ENCODE measurements at regions not wholly inside any gene's neighbourhood (a gene's known extent, or its start where the extent isn't known, plus 50 kb on each side); places are given as distances from the start of the nearest gene placed in this dataset.

DNA sequence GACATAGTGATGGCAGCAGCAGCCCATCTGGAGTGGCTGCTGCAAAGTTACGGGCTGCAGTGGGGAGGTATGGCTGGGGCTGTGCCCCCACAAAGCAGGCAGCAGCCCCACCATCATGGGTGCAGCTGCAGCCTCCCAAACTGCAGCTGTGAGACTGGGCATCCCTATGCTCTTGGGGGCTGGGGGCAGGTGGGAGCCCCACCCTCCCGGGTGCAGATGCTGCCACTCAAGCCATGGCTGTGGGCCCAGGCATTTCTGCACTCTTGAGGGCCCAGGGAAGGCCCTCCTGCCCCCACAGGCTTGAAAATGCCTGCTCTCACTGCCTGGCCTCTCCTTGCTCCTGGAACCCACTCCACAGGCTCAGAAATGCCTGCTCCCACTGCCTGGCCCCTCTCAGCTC is 389.4 kb downstream of the TEX13C start:
- Histone ChIP-seq H3K4me3 (ENCODE audit: low read depth, low read length) (no peak overlapping the region), H3K36me3 (ENCODE audit: control insufficient read depth, insufficient read depth, low read length) (no peaks in the 10 kb centered on the region), H3K27me3 (ENCODE audit: control insufficient read depth, insufficient read depth, low read length) (no peaks in the 10 kb centered on the region)
- ChIA-PET POLR2A (no interaction called here), CTCF (no interaction called here)
- DNase-seq (ENCODE audit: low read depth), result no peak
- TF ChIP-seq, protein P1, sequence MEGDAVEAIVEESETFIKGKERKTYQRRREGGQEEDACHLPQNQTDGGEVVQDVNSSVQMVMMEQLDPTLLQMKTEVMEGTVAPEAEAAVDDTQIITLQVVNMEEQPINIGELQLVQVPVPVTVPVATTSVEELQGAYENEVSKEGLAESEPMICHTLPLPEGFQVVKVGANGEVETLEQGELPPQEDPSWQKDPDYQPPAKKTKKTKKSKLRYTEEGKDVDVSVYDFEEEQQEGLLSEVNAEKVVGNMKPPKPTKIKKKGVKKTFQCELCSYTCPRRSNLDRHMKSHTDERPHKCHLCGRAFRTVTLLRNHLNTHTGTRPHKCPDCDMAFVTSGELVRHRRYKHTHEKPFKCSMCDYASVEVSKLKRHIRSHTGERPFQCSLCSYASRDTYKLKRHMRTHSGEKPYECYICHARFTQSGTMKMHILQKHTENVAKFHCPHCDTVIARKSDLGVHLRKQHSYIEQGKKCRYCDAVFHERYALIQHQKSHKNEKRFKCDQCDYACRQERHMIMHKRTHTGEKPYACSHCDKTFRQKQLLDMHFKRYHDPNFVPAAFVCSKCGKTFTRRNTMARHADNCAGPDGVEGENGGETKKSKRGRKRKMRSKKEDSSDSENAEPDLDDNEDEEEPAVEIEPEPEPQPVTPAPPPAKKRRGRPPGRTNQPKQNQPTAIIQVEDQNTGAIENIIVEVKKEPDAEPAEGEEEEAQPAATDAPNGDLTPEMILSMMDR (IDR thresholded peaks at IDR 0.05; ENCODE audit: insufficient read depth, low read depth, low read length), result no peak

DNA sequence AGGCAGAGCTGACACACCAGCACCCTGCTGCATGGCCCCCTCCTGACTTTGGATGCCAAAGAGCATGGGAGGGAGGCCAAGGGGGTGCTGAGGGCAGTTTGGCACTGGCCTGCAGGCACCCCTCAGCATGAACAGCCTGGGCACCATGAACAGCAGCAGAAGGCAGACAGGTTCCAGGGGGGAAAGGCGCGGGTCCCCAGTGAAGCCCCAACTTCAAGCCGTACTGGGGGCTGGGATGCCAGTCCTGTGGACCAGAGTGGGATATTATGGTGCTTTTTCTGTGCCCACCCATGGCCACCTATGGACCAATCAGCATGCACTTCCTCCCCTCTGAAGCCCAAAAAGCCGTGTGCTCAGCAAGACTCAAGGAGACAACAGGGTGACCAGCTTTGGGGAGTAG is 389.9 kb downstream of the TEX13C start:
- no peak overlapping the region for H3K4me3 ChIP-seq (ENCODE audit: low read depth, low read length)
- no peaks in the 10 kb centered on the region for H3K27me3 ChIP-seq (ENCODE audit: control insufficient read depth, insufficient read depth, low read length)
- H3K36me3 ChIP-seq (ENCODE audit: control insufficient read depth, insufficient read depth, low read length), result no peaks in the 10 kb centered on the region
- ChIA-PET CTCF (no interaction called here), POLR2A (no interaction called here)
- TF ChIP-seq, protein P1 (IDR thresholded peaks at IDR 0.05; ENCODE audit: insufficient read depth, low read depth, low read length), result no peak
- no peak for DNase-seq (ENCODE audit: low read depth)

DNA sequence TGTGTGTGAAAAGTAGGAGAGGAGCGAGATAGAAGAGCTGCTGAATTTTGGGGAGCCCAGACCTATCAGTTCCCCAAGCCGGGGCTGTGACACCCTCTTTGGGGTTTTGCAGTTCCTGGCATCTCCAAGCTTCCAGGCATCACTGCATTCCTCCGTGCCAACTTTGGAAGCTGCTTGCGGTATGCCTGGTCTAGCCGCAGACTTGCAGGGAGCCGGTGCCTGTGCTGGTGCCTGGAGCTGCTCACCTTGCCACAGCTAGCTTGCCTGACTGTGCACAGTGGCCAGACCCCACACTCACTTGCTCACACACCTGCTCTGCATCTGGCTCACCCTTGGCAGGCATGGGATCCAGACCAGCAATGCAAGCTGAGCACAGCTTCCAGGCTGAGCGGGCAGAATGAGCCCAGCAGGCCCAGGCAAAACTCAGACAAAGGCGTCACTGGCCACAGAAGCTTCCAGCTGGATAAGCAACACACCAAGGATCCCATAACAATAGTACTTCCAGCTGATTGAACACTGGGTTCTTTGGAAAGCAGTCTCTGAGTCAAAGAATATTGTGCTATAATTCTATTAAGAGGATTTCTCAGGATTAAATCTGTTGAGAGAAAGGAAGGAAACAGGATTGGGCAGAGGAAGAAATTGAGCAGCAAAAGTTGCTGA is 390.9 kb downstream of the TEX13C start:
- CTCF ChIA-PET, result no interaction called here
- TF ChIP-seq, protein P1 (IDR thresholded peaks at IDR 0.05; ENCODE audit: insufficient read depth, low read depth, low read length), result no peak
- no peaks in the 10 kb centered on the region for H3K27me3 ChIP-seq (ENCODE audit: control insufficient read depth, insufficient read depth, low read length)
- no peak for DNase-seq (ENCODE audit: low read depth)
- H3K4me3 ChIP-seq (ENCODE audit: low read depth, low read length), result no peak overlapping the region
- no peaks in the 10 kb centered on the region for H3K36me3 ChIP-seq (ENCODE audit: control insufficient read depth, insufficient read depth, low read length)
- POLR2A ChIA-PET, result no interaction called here

GRCh38 chrX:125711103-125711502 is 391.4 kb downstream of the TEX13C start:
- POLR2A ChIA-PET, result no interaction called here
- H3K27me3 ChIP-seq (ENCODE audit: control insufficient read depth, insufficient read depth, low read length), result no peaks in the 10 kb centered on the region
- no peaks in the 10 kb centered on the region for H3K36me3 ChIP-seq (ENCODE audit: control insufficient read depth, insufficient read depth, low read length)
- no peak for DNase-seq (ENCODE audit: low read depth)
- CTCF ChIA-PET, result no interaction called here
- TF ChIP-seq, protein P1 (IDR thresholded peaks at IDR 0.05; ENCODE audit: insufficient read depth, low read depth, low read length), result no peak
- no peak overlapping the region for H3K4me3 ChIP-seq (ENCODE audit: low read depth, low read length)

GRCh38 chrX:125713633-125714032 is 394.0 kb downstream of the TEX13C start:
- Histone ChIP-seq H3K36me3 (ENCODE audit: control insufficient read depth, insufficient read depth, low read length) (no peaks in the 10 kb centered on the region), H3K27me3 (ENCODE audit: control insufficient read depth, insufficient read depth, low read length) (no peaks in the 10 kb centered on the region), H3K4me3 (ENCODE audit: low read depth, low read length) (no peak overlapping the region)
- DNase-seq (ENCODE audit: low read depth), result no peak
- TF ChIP-seq, protein P1 (IDR thresholded peaks at IDR 0.05; ENCODE audit: insufficient read depth, low read depth, low read length), result no peak
- CTCF ChIA-PET, result no interaction called here
- POLR2A ChIA-PET, result no interaction called here

Data from BJ (cell line).